H1 (cell line): ENCODE measurements at regions not wholly inside any gene's neighbourhood (a gene's known extent, or its start where the extent isn't known, plus 50 kb on each side); places are given as distances from the start of the nearest gene placed in this dataset.

Experiments
- BACH1 ChIP-seq: IDR thresholded peaks from 2 replicates; pipeline ENCODE4 v1.6.1; 2012; ENCODE audit warnings: low read length, improper control_type of control experiment
- CBX5 ChIP-seq: fragments of 300-800, 300-1000 bp; sonication (generic); IDR thresholded peaks from 2 replicates; pipeline ENCODE4 v1.7.1; 2016; ENCODE audit warnings: antibody characterized with exemption, low read length, low read depth
- CHD7 ChIP-seq: fragments of 300-600 bp; sonication (generic); IDR thresholded peaks from 2 replicates; pipeline ENCODE4 v1.7.1; 2012; ENCODE audit warnings: low read length, moderate library complexity, mild to moderate bottlenecking, inconsistent platforms; ENCODE audit not compliant: insufficient replicate concordance
- EGR1 ChIP-seq: IDR thresholded peaks from 2 replicates; pipeline ENCODE4 v1.6.1; 2011; ENCODE audit warnings: low read depth, low read length, borderline replicate concordance
- GABPA ChIP-seq: IDR thresholded peaks from 2 replicates; pipeline ENCODE4 v1.6.1; 2011; ENCODE audit warnings: mild to moderate bottlenecking, low read length, moderate library complexity, borderline replicate concordance; ENCODE audit not compliant: insufficient read depth
- RBBP5 ChIP-seq: IDR thresholded peaks from 2 replicates; pipeline ENCODE4 v1.7.1; 2012; ENCODE audit warnings: low read depth, mild to moderate bottlenecking, inconsistent platforms, low read length, moderate library complexity, borderline replicate concordance
- RNF2 ChIP-seq: fragments of 200-900, 300-1000 bp; sonication (generic); IDR thresholded peaks from 2 replicates; pipeline ENCODE4 v1.7.1; 2016; ENCODE audit warnings: borderline replicate concordance, low read depth, mild to moderate bottlenecking, antibody characterized with exemption, low read length; ENCODE audit not compliant: poor library complexity, severe bottlenecking; ENCODE audit errors: missing control alignments
- TEAD4 ChIP-seq: IDR thresholded peaks from 2 replicates; pipeline ENCODE4 v1.6.1; 2012; ENCODE audit warnings: low read depth, low read length, inconsistent platforms, mixed read lengths
- TF ChIP-seq, protein P1 (sequence below): IDR thresholded peaks from 2 replicates; pipeline ENCODE4 v1.6.1; 2011; ENCODE audit warnings: low read length, improper control_type of control experiment

- TF ChIP-seq CHD7 (no peak), CBX5 (no peak), TEAD4 (no peak), BACH1 (no peak), EGR1 (no peak), RNF2 (no peak), GABPA (no peak), RBBP5 (no peak)
- TF ChIP-seq, protein P1, sequence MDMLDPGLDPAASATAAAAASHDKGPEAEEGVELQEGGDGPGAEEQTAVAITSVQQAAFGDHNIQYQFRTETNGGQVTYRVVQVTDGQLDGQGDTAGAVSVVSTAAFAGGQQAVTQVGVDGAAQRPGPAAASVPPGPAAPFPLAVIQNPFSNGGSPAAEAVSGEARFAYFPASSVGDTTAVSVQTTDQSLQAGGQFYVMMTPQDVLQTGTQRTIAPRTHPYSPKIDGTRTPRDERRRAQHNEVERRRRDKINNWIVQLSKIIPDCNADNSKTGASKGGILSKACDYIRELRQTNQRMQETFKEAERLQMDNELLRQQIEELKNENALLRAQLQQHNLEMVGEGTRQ, result no peak
- TF ChIP-seq, all 59 proteins: peak for 0
These were observed 364.3 kb upstream of the DPH6 start (continued) for GRCh38 chr15:35910227-35910626.
